ENCODE measurements at regions not wholly inside any gene's neighbourhood (a gene's known extent, or its start where the extent isn't known, plus 50 kb on each side); places are given as distances from the start of the nearest gene placed in this dataset.

DNA sequence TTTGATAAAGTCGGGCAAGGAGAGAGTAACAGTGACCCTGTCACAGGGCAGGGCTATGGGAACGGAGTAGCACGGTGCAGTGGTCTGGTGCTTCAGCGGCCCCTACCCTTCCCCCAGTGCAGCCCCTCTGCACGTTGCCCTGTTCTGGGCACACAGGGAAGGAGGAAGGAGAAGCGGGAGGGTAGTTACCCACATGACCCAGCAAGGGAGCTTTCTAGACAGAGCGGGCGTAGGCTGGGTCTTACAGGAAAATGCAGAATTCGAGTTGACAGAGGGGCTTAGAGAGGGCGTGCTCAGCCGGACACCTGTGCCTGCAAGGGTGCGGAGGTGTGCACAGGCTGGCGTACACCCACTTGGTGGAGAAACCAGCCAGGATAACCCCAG lies 341.2 kb downstream of the NPHP4 start:
- DNase-seq, result no peak

DNA sequence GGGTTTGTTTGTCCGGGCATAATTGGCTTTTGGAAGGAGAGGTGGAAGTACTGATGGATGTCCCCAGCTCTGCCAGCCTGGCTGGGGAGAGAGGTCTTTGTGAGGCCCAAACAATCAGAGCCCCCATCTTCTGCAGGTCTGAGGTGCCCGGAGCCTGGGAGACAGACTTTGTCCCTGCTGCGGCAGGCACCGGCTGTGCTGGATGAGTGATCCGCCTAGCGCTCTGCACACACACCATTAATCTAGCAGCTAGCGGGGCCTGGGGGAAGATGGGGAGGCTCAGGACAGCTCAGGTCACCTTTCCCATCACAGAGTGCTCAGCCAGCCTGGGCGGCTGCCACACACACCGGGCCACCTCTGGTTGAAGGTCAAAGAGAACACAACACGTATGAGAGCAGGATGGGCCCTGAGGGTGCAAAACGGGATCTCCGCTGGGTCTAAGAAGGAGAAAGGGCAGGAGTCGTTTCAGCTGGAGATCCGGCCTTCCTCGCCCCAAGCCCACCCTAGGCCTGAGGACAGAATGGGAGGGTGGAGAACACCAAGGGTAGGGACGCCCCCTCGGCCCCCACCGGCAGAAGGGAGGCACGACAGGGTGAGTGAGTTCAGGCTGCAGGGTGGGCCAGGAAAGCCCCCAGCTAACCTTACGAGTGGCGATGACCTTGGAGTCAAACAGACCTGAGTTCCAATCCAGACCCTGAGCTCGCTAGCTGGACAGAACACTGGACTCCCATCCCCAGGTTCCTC lies 341.8 kb downstream of the NPHP4 start:
- DNase-seq, result no peak

DNA sequence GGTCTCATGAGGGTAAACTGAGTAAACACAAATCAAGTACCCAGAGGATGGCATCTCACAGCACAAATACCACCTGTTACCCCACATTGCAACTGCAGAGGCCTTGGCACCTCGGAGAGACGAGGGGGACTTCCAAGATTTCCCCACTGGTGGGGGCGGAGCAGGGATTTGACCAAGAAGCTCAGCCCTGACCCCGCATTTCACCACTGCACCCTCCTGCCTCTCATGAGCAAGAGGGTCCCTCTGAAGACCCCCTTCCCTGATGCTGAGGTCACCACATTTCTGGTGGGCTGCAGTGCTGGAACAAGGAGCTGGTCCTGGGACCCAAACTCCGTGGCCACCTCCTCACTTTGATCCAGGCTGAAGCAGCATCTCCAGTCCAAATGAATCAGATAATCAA lies 342.4 kb downstream of the NPHP4 start:
- no peak for DNase-seq

DNA sequence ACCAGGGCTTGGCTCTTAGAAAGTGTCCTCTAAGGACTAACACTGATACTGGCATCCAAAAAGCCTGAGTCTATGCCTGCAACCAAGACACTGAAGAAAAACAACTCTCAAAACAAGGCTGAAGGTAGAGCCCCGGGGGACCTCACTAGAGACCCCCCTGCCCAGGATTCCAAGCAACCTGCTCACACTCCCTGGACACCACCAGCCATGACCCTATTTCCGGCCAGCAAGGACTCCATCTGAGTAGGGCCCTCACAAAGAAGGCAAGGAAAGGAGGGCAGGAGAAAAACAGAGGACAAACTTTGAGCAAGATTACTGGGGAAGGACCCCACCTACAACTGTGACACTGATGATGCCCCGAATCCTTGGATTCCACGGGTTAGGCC lies 343.1 kb downstream of the NPHP4 start:
- no peak for DNase-seq

DNA sequence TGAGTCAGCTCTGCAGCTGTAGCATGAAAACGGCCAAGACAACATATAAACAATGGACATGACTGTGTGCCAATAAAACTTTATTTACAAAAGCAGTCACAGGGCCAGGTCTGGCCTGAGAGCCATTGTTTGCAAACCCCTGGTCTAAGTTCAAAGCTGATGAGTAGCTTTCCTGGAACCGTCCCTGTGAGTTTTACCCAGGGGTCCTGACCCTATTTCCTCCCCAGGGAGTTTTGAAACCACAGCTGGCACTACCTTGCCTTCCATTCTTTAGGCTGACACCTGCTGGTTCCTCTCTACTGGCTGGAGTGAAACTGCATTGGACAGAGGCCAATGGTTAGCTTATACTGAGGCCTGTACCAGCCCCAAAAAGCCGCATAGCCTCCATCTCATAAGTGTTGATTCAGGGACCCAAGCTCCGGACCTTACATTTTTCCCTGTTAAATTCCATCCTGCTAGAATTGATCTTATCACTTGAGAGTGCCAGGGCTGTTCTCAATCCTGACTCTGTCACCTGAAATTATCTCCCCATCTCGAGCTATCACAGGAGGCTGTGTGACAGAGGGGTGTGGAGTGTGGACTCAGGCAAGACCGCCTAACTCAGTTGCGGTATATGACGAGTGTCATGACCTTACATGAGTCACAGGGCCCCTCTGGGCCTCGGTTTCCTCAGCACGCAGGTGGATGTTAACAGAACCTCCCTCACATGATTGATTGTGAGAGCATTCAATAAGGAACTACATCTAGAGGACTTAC lies 343.6 kb downstream of the NPHP4 start:
- no peak for DNase-seq

DNA sequence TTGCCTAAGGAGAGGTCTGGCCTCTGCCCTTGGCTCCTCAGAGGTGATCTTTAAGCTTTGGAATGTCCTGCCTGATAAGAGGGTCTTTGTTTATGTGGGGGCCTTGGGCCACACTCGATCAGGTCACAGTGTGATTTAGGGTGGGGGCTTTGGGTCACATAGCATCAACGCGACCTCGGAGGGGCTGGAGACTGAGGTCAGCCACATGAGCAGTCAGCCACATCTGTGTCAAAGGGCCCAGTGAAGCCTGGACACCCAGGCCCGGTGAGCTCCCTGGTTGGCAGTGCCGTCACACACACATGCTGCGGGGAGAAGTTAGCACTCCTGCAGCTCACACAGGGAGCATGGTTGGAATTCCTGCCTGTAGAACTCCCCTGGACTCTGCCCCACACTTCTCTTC lies 345.0 kb downstream of the NPHP4 start:
- no peak for DNase-seq

DNA sequence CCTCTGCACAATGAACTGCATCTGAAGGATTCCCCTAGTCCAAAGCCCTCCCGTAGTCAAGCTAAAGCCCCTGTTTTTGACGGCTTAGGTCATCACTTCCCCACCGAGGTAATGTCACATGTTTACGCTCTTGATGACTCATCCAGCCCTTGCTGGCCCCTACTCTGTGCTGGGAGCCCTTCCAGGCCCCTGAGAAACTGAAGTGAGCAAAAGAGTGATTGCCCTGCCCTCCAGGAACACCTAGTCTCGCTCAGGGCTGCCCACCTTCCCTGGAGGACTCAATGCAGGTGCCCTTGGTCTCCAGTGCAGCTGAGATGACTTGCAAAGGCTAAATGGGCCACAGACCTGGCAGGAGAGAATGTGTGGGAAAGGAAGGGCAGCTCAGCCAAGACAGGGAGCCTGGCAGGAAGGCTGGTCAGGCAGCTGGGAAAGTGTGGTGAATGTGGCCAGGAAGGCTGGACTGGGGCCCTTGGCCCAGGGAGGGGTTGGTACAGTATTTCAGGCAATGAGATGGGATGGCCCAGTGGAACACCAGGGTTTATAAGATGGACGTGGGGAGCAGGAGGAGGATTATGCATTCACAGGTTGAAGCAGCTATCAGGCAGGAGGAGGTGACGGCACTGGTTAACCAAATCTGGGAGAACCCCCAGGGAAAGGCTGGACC lies 345.6 kb downstream of the NPHP4 start:
- DNase-seq, result no peak

DNA sequence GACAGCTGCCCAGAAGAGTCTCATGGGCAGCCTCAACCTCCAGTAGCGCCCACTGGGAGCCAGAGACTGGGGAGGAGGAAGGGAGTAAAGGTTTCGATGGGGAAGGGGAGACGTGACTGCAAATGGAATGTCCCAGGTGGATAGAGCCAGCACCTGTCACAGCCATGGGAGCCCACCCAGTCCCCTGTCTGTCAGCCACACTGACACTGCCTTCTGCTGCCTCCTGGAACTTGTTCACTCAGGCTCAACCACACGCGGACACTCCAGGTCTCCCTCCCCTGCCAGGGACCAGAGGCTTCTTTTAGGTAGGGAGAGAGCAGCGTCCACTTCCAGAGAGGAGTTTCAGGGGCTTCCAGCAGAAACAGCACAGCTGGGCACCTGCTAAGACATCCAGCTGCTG lies 346.3 kb downstream of the NPHP4 start:
- no peak for DNase-seq

DNA sequence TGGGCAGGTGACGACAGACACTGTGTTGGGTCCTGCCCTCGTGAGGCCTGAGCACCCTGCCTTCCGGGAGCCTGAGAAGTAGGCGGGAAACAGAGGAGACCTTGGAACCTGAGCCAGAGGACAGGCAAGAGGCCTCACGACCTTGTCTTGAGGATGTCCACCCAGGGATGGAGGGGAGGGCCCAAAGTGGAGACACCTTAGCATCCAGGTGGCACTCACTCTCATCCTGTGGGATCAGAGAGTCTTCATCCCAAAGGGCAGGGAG lies 347.2 kb downstream of the NPHP4 start:
- no peak for DNase-seq

DNA sequence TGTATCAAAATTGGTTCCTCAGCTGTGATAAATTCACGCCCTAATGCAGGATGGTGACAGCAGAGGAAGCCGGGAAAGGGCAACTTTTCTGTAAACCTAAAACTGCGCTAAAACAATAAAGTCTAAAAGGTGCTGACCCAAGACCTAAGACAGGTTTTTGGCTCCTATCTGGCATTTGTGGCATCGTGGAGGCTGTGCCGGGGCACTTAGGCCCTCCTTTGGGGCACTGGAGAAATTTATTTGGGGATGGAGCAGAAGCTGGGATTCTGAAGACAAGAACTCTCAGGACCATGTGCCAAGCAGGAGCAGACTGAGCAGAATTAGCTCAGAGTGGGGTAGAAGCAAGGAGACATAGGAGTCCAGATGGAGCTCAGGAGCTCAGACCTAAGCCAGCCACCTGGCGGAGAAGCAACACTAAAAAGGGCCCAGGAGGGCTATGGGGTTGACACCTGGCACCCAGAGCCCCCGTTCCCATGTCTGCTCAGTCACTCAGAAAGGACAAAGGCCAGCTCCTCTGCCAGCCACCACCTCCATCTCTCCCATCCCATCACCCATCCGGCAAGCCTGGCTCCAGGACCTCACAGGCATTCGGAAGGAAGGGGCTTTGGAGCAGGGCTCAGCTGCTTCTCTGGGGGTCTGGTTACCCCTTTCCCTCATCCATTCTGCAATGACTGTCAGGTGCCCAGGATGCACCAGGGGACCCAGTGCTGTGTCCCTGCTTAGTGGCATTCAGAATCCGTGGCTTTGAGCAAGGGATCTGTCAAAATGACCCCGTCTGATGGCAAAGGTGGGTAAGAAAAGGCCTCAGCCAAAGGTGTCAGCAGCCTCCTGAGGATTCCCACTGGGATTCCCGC lies 347.7 kb downstream of the NPHP4 start:
- no peak for DNase-seq

DNA sequence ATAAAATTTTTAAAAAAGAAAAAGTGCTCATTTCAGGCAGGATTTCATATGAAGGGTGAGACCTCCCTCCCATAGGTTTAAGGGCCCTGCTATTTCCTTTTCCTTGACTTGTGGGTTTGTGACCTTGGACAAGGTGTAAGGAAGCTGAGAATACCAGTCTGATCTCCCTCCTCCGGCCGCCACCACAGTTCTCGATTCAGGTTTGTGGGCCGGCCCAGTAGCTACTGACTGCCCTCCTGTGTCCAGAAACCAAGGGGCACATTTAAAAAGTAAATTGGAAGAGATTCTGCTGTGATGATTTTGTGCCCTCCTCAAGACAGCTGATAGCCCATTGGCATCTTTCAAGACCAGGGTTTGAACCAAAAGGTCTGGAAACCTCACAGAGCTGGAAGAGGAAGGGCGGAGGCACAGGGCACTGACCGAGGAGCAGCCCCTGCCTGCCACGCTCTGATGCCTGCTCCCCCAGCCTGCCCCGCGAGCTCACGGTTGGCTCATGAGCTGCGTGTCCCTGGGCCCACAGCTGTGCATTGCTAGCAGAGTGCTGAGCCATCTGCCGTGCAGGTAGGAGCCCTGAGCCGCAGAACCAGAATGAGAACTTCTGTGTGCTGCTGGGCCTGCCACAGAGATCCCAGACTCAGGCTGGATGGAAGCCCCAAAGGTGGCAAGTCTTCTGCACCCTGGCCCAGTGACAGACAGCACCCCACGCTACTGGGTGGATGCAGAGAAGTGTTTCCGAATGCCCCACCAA lies 348.7 kb downstream of the NPHP4 start:
- no peak for DNase-seq

DNA sequence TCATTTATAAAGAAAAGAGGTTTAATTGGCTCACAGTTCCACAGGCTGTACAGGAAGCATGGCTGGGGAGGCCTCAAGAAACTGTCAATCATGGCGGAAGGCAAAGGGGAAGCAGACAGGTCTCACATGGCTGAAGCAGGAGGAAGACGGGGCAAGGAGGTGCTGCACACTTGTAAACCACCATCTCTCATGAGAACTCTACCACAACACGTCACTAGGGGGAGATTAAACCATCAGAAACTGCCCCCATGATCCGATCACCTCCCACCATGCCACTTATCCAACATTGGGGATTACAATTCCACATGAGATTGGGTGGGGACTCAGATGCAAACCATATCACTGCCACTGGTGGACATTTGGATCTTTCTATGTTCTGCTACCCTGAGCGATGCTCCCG lies 351.4 kb downstream of the NPHP4 start:
- DNase-seq, result no peak

DNA sequence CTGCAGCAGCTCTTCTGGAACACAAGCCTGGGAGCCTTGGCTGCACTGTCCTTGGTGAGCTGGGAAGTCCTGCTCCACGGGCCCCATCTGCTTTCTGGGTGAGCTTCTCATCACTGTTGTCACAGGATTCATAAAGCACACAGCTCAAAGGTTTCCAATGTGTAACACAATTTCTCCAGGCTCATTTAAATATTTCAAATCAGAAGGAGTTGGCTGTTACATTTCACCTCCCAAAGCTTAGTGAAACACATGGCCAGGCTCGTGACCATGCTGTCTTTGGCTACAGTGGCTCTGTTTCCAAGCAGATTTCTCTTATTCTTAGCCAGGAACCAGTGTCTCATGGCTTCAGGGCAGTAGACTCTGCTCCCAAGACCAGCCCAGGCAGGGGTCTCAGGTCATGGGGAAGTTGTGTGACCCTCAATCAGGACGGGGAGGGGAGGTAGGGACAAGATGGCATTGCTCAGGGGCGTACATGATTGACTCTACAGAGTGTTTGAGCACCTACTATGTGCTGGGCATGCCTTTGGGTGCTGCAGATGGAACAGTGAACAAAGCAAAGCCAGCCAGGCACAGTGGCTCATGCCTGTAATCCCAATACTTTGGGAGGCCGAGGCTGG lies 353.0 kb downstream of the NPHP4 start:
- DNase-seq, result no peak

DNA sequence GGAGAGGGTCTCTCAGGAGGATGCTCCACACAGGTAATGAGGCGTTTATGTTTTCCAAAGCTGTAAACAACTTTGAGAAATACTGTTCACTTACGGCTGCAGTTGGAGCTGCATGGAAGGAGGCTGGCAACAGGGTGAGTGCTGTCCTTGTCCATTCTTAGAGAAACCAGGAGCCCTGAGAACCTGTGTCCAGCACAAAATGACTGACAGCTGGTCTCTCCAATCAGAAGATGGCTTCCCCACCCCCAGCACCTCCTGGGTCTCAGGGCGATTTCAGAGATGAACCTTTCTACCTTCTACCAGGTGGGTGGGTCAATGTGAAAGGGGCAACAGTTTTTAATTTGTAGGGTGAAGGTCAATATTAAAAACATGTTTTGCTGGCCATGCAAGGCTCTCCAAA lies 353.6 kb downstream of the NPHP4 start:
- no peak for DNase-seq

DNA sequence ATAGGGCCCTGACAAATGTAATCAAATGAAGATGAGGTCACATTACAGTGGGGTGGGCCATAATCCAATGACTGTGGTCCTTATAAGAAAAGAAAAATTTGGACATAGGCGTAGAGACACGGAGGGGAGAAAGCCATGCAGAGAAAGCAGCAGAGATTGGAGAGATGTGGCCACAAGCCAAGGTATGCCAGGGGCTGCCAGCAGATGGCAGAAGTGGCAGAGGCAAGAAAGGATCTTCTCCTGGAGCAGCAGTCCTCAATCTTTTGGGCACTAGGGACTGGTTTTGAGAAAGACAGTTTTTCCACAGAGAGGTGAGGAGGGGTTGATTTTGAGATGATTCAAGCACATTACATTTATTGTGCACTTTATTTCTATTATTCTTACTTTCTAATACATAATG lies 355.1 kb downstream of the NPHP4 start:
- DNase-seq, result no peak

DNA sequence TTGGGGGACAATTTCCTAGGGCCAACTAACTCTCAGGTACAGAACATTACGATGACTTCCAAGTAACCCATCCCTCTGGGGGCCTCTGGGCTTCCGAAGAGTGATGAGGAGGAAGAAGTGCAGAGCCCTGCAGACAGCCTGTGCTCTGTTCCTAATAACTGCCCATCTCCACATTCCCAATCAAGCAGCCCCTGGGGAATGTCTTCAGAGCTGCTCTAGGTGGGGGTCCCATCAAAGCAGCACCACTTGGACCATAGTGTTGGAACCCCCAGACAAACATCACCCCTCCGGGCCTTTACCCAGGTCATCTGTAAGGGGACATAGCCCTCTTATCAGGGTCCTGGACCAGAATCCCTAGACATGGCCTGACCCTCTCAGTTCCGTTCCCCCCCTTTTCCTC lies 357.3 kb downstream of the NPHP4 start:
- no peak for DNase-seq

DNA sequence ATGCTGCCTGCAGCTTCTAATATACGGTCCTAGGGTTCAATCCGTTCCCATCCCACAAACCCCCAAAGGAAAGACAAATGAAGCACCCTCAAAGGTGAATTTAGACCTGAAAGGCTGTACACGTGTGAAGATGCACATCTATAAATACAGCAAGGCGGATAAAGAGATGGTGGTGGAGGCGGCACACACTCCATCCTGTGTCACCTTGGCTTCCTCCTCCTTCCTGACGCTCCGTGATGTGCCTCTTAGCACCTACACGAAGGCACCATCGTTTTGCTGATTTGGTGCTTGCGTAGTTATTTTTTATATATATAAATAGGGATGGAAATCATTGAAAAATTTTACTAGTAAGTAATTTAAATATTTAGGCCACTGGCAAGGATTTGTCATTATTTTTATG lies 359.4 kb downstream of the NPHP4 start:
- DNase-seq, result no peak

DNA sequence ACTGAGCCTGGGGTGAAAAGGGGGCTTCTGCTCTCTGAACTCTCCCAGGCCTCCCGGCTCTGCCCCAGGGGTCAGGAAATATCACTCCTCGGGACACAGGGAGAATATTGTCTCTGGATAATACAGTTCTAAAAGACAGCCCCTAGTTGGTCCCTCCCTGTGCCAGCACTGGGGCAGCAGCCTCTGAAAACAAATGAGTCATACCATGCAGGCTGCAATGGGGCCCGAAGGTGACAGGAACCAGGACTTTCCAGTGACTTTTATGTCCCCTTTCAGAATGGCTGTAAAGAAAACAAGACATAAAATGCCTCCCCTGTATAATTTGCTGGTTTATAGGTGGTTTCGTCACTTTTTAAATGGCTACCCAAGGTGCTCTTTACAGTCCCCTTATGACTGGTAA lies 360.0 kb downstream of the NPHP4 start:
- DNase-seq, result no peak

DNA sequence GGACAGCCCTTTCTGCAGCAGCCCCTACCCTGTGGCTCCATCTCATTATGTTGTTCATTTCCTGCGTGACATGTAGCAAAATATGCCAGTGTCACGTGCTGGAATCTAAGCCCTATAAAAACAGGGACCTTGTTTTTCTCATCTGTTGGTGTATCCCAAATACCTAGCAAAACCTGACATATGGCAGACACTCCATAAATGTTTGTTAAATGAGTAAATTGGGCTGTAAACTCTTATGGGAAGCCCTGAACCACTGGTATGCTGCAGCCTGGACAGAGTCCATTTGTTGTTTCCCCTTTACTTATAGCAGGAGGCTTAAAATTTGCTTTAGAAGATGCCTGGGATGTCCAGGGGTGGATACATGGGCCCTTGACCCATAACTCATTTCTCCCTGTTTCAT lies 363.8 kb downstream of the NPHP4 start:
- no peak for DNase-seq

DNA sequence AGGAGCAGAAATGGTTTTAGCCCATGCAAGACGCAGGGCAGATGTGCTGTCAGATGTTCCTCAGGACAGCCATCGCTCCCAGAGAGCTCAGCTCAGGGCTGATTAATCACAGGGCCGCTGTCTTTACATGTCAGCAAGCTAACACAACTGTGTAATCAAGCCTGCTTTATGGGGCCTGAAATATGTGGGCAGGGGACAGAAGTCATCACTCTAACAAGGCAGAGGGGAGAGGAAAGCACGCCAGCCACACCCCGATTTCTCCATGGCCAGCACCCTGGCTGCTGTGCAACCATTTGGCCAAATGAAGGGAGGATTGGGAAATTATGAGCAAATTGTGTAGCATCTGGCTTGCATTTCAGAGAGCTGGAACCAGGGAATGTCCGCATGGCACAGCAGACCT lies 368.8 kb downstream of the NPHP4 start:
- no peak for DNase-seq

DNA sequence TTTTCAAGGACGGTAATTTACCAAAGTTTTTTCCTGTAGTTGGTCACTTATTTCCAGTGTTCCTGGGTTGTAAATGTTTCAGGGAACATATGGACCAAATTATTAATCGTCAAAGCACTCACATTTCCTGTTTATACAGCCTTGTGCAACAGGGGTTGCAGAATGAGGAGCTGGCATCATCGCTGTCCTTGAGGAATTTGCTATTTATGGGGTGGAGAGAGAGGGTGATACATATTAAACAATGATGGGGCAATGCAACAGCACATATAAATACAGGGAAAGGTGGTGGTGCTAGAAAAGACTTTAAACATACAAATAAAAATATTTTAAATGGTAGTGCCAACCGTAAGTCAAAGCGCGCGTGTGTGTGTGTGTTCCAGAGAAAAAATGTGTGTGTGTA lies 369.8 kb downstream of the NPHP4 start:
- DNase-seq, result no peak

DNA sequence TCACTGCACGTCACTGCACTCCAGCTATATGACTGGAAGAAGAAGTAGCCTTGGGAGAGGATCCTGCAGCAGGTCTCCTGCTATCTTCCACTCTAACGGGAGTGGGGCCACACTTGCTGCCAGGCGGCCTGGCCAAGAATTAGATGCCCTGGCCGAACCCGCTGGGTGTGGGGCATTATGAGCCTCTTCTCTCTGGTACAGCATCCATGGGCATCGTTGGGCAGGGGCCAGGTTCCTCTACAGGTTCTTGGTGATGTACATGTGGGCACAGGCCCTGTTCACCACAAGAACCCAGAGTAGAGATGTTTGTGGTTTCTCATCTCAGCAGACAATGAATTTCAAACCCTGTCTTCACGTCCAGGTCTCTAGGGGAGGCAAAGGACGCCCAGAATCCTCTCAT lies 370.5 kb downstream of the NPHP4 start:
- no peak for DNase-seq
